HG02885 (cell line): ENCODE measurements at regions not wholly inside any gene's neighbourhood (a gene's known extent, or its start where the extent isn't known, plus 50 kb on each side); places are given as distances from the start of the nearest gene placed in this dataset.
A peak's percentile ranks its signal among the peaks of the same experiment; 100 is the strongest.

Experiments used
- ATAC-seq: cut with Tn5 transposase; IDR thresholded peaks from one replicate; pipeline ENCODE4 v1.9.1; 2021; ENCODE audit warnings: mild to moderate bottlenecking; ENCODE audit not compliant: unreplicated experiment, poor library complexity

- no peak for ATAC-seq
Measured at GRCh38 chr13:108508263-108508662, 121.1 kb upstream of the MYO16 start.

DNA sequence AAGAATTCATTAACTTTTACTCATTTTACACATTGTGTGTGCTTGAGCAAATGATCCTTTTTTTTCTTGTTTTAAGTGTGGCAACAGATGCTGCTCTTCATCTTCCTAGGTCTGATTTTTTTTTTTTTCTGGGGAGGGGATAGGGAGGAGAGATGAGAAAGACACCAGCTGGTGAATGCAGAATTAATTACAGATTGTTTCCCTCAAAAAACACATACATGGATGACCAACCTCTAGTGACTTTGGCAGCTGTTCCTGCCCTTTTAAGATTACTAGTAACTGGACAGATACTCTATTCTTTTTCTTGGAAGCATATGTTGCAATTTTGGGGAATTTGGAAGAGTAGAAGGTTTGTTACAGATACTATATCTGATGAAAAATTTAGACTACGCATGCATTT lies 103.6 kb upstream of the MYO16 start:
- ATAC-seq, result no peak

DNA sequence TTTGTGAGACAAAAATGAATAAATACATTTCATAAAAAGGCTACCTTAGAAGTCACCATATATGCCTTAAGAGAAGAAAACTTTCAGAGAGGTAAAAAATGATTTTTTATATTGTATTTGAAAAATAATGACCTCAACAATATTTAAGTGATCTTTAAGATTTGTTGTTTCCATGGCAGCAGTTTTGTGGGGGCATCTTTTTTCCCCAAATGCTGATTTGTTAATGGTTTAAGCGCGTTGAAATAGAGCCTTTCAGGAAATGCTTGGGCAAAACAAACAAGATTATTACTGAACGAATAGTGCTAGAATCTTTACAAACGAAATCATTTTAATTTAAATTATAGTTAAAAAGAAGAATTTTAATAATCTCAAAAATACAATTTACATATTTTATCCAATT lies 103.1 kb upstream of the MYO16 start:
- no peak for ATAC-seq

DNA sequence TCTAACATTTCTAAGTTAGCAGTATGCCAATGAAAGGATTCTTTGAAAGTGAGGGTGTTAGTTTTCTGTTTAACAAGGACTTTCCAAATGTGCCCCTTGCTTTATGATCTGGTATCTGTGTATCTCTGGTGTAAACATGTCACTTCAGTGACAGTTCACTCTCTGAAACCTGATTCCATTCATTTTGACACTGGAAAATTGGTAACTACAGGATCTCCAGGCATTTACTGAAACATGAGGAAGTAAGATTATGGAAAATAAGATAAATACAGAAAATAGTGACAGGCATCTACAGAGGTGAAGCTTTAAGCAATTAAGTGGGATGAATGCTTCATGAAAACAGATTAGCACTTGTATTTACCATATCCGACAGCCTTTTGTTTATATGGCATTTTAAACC lies 101.6 kb upstream of the MYO16 start:
- no peak for ATAC-seq

- no peak for ATAC-seq
Measured at GRCh38 chr13:108528303-108528702, 101.1 kb upstream of the MYO16 start.

DNA sequence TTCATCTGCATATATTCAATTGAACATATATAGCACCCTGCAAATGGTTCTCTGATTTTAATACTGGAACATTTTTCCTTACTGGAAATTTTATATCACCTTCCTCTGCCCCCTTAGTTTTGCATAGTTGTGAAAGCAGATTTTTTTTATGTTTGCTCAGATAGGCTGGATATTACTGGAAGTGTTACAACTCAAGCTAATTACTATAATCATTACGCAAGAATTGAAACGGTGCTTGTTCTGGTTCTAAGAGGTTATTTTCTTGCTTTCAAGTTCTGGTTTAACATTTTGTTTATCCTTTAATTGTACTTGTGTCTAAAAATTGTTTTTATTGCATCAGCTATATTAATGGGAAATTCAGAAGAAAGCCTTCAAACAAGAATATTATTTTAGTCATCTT lies 95.6 kb upstream of the MYO16 start:
- no peak for ATAC-seq

- no peak for ATAC-seq
Measured at GRCh38 chr13:108534728-108535127, 94.7 kb upstream of the MYO16 start.

- ATAC-seq, result no peak
Measured at GRCh38 chr13:108549934-108550333, 79.5 kb upstream of the MYO16 start.

DNA sequence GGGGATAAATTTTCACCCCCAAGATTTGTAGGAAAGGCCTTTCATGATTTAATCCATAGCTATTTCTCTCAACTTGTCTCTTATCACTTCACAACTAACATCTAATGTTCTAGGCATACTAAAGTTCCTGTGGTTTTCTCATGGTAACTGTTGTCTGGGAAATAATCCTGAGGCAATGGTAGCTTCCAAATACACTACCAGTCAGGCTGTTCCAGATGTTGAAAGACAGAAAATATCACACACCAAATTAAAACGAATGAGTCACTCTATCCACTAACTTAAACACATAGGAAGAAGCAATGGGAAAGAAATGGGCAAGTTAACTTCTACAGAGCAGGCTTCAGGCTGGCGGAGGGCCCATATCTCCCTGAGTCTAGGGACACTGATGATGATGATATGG lies 77.7 kb upstream of the MYO16 start:
- no peak for ATAC-seq

GRCh38 chr13:108558489-108558888 lies 70.9 kb upstream of the MYO16 start:
- no peak for ATAC-seq

GRCh38 chr13:108560093-108560492 lies 69.3 kb upstream of the MYO16 start:
- ATAC-seq, result no peak

DNA sequence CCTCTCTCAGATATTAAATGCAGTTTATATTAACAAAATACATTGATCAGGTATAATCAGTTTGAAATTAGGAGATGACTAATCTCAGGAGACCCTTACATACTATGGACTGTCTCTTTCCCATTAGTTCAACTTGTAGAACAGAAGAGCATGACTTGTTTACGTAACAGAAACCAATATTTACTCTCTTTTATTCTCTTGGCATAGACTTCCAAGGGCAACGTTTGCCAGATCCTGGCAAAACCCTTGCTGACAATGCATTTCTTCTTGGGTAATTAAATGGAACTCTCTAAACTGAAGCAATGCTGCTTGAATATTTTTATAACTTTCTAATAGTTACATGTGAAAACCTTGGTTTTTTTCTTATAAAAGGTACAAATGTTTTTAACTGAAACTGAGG lies 68.3 kb upstream of the MYO16 start:
- ATAC-seq, result no peak

DNA sequence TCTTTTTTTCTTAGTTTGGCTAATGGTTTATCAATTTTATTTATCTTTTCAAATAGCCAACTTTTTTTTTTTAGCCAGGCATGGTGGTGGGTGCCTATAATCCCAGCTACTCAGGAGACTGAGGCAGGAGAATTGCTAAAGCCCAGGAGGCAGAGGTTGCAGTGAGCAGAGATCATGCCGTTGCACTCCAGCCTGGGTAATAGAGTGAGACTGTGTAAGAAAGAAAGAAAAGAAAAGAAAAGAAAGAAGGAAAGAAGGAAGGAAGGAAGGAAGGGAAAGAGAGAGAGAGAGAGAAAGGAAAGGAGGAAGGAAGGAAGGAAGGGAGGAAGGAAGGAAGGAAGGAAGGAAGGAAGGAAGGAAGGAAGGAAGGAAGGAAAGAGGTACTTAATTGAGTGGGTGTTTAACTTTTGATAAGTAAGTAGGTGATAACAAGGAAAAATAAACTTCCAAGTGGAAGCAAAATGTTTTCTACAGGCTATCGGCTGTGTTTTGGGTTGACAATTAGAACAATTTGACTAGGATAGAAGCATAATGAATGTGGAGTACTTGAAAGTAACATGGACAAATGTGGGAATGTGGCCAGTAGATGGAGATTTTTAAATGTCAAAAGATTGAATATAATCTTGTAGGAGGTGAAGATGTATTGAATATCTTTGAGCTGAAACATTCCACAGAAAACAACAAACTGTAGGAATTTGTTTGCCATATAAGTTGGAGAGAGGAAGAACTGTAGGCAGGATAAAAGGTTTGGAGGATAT lies 62.8 kb upstream of the MYO16 start:
- no peak for ATAC-seq

GRCh38 chr13:108572782-108573211 lies 56.6 kb upstream of the MYO16 start:
- ATAC-seq, result no peak

- ATAC-seq, result no peak
Measured at GRCh38 chr13:108573455-108573854, 56.0 kb upstream of the MYO16 start.

DNA sequence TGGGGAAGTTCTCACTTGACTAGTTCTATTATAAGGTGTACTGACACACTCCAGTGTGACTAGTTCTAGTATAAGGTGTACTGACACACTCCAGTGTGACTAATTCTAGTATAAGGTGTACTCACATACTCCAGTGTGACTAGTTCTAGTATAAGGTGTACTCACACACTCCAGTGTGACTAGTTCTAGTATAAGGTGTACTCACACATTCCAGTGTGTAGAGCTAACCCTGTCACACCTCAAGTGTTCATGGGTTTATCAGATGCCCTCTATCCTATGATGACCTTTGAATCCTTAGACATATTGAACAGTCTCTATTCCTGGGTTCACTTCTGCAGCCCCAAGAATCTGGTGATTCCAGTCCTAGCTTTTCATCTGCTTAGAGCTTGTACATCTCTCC lies 54.6 kb upstream of the MYO16 start:
- ATAC-seq, result no peak

- peak; percentile 72 for ATAC-seq
Measured at GRCh38 chr13:108575430-108575829, 54.0 kb upstream of the MYO16 start.
